Colon (tissue), 2 donors: ENCODE measurements at regions not wholly inside any gene's neighbourhood (a gene's known extent, or its start where the extent isn't known, plus 50 kb on each side); places are given as distances from the start of the nearest gene placed in this dataset.

ENCODE experiments used
- FAIRE-seq: peaks from 2 replicates; lab custom pipeline; 2012; peaks lifted over from hg19 to GRCh38; lab: Jason Lieb, UNC
- donor health status: control.
- donor health status: control.

- no peak for FAIRE-seq
These were observed 654.7 kb upstream of the ZWINT start for GRCh38 chr10:57015595-57016318.

GRCh38 chr10:57015187-57015586 lies 654.1 kb upstream of the ZWINT start:
- FAIRE-seq, result no peak

- no peak for FAIRE-seq
These were observed 653.7 kb upstream of the ZWINT start for GRCh38 chr10:57014758-57015157.

DNA sequence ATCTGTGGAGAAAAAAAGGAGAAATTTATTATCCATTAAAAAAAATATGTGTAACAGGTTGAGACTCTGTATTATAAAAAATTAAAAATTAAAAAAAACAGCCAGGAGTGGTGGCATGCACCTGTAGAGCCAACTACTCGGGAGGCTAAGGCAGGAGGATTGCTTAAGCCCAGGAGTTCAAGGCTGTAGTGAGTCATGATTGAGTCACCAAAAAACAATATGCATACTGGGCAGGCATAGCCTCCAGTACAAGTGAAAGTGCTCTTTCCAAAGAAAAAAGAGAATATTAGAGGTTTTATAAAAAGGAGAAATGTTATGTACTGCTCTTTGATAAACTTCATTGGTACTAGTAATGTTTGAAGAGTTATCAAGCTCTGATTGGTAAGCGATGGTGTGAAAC lies 647.1 kb upstream of the ZWINT start:
- FAIRE-seq, result no peak

- no peak for FAIRE-seq
These were observed 630.6 kb upstream of the ZWINT start for GRCh38 chr10:56991591-56992069.

GRCh38 chr10:56975513-56975912 lies 614.5 kb upstream of the ZWINT start:
- FAIRE-seq, result no peak

DNA sequence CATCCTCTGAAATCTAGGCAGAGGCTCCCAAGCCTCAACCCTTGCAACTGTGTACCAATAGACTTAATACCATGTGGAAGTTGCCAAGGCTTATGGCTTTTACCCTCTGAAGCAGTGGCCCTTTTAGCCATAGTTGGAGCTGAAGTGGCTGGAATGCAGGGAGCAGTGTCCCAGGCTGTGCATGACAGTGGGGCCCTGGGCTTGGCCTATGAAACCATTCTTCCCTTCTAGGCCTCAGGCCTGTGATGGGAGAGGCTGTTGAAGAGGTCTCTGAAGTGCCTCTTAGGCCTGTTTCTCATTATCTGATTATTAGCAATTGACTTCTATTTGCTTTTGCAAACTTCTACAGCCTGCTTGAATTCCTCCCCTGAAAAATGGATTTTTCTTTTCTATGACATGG lies 612.7 kb upstream of the ZWINT start:
- FAIRE-seq, result no peak

DNA sequence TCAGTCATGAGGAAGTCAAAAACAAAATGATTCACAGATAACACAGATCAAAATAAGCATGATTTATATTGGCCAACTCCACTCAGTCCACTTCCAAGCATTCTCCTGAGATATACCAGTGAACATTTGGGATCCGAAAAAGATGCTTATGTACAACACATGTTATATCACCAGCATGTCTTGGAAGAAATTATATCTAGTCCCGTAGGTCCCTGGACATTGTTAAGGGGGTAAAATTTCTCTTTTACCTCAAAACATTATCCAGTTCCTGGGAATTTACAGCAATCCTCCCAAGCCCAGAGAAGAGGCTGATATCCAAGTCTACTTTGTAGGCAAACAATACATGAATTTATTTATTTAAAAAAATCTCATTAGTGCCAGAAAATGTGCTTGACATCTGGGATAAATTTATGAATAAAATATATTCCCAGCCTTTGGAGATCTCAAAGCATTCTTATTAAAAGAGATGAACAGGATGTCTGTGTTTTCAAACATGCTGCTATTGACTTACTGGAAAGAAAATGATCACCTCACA lies 582.2 kb upstream of the ZWINT start:
- no peak for FAIRE-seq

DNA sequence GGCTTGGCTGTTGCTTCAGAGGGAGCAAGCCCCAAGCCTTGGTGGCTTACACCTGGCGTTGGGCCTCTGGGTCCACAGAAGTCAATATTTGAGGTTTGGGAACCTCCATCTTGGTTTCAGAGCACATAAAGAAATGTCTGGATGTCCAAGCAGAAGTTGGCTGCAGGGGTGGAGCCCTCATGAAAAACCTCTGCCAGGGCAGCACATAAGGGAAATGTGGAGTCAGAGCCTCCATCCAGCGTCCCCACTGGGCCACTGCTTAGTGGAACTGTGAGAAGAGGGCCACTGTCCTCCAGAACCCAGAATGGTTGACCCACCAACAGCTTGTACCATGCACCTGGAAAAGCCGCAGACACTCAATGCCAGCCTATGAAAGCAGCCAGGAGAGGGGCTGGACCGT lies 573.5 kb upstream of the ZWINT start:
- no peak for FAIRE-seq

- no peak for FAIRE-seq
These were observed 567.7 kb upstream of the ZWINT start for GRCh38 chr10:56928714-56929113.

GRCh38 chr10:56927701-56928100 lies 566.6 kb upstream of the ZWINT start:
- FAIRE-seq, result no peak

DNA sequence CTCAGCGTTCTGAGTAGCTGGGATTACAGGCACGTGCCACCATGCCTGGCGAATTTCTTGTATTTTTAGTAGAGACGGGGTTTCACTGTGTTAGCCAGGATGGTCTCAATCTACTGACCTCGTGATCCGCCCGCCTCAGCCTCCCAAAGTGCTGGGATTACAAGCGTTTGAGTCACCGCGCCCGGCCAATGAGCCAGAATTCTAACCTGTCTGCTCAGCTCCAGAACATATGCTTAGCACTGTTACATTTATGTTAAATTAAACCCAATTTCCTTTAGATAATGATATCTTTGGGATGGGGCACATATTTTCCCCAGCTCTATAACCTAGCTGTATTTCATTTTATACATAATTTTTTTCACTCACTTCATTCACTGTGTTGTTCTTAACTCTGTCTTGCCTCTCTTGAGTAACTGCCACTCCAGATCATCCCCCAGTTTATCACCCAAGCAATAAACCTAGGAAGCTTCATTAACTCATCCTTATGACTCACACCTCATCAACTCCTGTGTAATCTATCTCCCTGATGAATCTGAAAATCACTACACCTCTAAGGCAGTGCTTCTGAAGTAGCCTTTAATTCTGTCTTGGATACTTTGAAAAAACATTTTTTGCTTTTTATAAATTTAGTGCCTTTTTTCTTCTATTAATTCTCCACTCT lies 559.7 kb upstream of the ZWINT start:
- FAIRE-seq, result no peak

GRCh38 chr10:56912043-56912442 lies 551.0 kb upstream of the ZWINT start:
- FAIRE-seq, result no peak

GRCh38 chr10:56905051-56905450 lies 544.0 kb upstream of the ZWINT start:
- no peak for FAIRE-seq

DNA sequence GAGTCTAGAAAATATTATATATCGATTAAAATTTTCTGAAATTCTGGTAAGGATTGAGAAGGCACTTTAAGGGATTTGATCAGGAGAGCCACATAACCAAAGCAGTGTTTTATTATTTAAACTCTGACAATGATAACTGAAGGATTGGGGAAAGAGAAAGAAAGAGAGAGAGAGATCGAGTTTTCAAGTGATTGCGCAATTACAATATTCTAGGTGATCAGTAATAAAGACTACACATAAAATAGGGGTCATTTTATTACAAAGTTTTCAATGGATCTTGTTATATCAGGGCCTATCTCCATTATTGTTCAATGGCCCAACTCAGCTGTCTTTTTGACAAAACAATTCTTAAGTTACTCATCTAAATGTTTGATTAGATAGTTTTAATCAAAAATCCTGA lies 541.5 kb upstream of the ZWINT start:
- FAIRE-seq, result no peak

DNA sequence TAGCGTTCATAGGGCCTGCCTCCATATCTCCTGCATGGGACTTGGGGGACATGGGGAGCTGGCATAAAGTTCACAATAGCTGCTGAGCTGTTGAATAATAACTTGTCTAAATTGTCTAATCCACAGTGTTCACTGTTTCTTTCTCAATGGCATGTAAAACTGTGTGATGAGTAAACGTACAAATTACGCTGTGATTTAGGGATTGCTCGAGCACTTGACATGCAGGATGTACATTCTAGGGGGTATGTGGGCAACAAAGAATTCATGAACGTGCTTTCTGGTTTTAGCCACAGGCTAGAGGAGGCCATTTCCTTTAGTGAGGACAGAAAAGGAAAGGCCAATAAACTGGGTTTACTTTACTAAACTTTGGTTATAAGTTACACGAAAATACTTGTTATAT lies 534.2 kb upstream of the ZWINT start:
- no peak for FAIRE-seq

GRCh38 chr10:56881218-56881617 lies 520.2 kb upstream of the ZWINT start:
- no peak for FAIRE-seq

GRCh38 chr10:56880606-56881005 lies 519.5 kb upstream of the ZWINT start:
- FAIRE-seq, result no peak

- no peak for FAIRE-seq
These were observed 513.9 kb upstream of the ZWINT start for GRCh38 chr10:56874950-56875349.

DNA sequence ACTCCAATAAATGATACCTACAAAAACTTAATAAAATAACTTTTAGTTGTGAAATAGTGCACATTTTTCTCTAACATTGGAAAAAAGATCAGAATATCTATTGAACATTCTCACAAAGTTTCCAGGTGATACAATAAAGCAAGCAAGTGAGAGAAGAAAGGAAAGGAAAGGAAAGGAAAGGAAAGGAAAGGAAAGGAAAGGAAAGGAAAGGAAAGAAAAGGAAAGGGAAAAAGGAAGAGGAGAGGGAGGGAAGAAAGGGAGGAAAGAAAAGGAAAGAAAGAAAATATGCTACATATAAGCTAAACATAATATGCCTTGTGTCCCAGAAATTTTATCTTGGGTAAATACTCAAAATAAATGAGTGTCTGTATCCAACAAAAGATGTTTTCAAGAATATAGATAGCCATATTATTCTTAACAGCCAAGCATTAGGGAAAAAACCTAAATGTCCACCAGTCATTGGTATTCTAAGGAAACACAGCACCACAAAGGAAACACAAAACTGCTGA lies 510.2 kb upstream of the ZWINT start:
- no peak for FAIRE-seq

GRCh38 chr10:56867236-56867635 lies 506.2 kb upstream of the ZWINT start:
- FAIRE-seq, result no peak

GRCh38 chr10:56856569-56856968 lies 495.5 kb upstream of the ZWINT start:
- FAIRE-seq, result no peak

DNA sequence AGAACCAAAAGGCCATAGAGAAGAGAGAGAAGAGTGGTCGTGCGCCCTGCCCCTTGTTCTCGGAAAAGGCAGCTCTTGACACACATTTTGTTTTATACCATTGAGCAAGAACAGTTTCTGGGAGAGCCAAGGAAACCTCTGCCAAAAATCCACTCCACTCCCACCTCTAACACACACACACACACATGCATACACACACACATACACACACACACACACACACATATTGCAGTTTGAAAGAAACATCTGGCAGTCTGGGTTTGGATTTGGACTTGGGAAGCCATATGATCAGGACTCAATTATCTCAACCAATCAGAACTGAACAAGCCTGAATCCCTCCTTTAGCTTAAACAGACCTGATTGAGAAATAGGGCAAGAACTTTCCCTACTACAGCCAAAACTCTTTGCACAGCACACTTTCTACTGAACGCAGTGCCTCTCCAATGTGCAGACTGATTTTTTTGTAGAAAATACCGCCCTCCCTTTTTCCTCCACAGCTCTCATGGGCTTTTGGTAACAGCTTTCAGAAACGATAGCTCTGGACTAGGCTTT lies 484.0 kb upstream of the ZWINT start:
- no peak for FAIRE-seq
